HCT116 (cell line): ENCODE measurements at regions not wholly inside any gene's neighbourhood (a gene's known extent, or its start where the extent isn't known, plus 50 kb on each side); places are given as distances from the start of the nearest gene placed in this dataset.

ENCODE experiments used
- ATAC-seq: fragments of 200-7000 bp; cut with Tn5 transposase; 2 replicates; pipeline ENCODE4 v1.9.1; 2020; ENCODE audit warnings: mild to moderate bottlenecking, moderate library complexity
- BruUV-seq: library from RNA; stranded (reverse); fragments of 400-500 nt; replicated peaks from 2 replicates; lab custom pipeline; 2021; lab: Mats Ljungman, UMichigan
- CTCF ChIA-PET: fragments of 300-600 bp; sonication (Branson Sonifier 250); formaldehyde crosslinking; loops from one replicate; lab custom pipeline; 2021; ENCODE audit warnings: antibody characterized with exemption; lab: Charles Lee
- POLR2A ChIA-PET: fragments of 300-600, 350-600 bp; sonication (Branson Sonifier 250); formaldehyde crosslinking; loops from one replicate; lab custom pipeline; 2021; ENCODE audit warnings: antibody characterized with exemption; lab: Charles Lee
- RAD21 ChIA-PET, 2 experiments: fragments of 300-600 bp; sonication (Branson Sonifier 250); formaldehyde crosslinking; loops; one replicate each; lab custom pipeline; 2023; ENCODE audit warnings: low total read pairs in 2 of 2; ENCODE audit not compliant: uncharacterized antibody in 2 of 2, unreplicated experiment in 2 of 2, low non-redundant PET in 1 of 2; lab: Charles Lee
- DNase-seq: peaks from one replicate; pipeline ENCODE4 v3.0.0-alpha.2; 2010; ENCODE audit warnings: low read depth, low spot score
- H2AFZ ChIP-seq: fragments of 200-600 bp; shearing (Covaris generic), sonication (generic); 2 replicates; pipeline ENCODE4 v1.6.1; 2017; ENCODE audit warnings: low read depth, mixed run types, mixed read lengths, antibody characterized with exemption, low read length; ENCODE audit not compliant: poor library complexity, severe bottlenecking
- H3K27ac ChIP-seq: 2 replicates; pipeline ENCODE4 v1.5.1; 2012; ENCODE audit warnings: low read depth, low read length
- H3K27me3 ChIP-seq: fragments of 200-600 bp; sonication (generic); 2 replicates; pipeline ENCODE4 v1.6.1; 2016; ENCODE audit warnings: mixed run types, low read length, mixed read lengths; ENCODE audit not compliant: insufficient read depth
- H3K36me3 ChIP-seq, 2 experiments: fragments of 200-500 bp in 1 of 2; fragments of 200-600 bp in 1 of 2; sonication (Bioruptor generic) in 1 of 2; sonication (generic) in 1 of 2; 2 replicates each; pipeline versions ENCODE4 v1.5.1 to v1.6.1; 2014 to 2016; ENCODE audit warnings: low read length in 2 of 2, inconsistent platforms in 1 of 2, mixed read lengths in 1 of 2, mixed run types in 1 of 2; ENCODE audit not compliant: insufficient read depth in 2 of 2, control insufficient read depth in 1 of 2
- H3K4me1 ChIP-seq, 2 experiments: fragments of 200-600 bp in 1 of 2; sonication (generic) in 1 of 2; 2 replicates each; pipeline versions ENCODE4 v1.5.1 to v1.6.1; 2012 to 2017; ENCODE audit warnings: low read length in 2 of 2, inconsistent platforms in 1 of 2, mild to moderate bottlenecking in 1 of 2, mixed read lengths in 1 of 2, mixed run types in 1 of 2, moderate library complexity in 1 of 2; ENCODE audit not compliant: insufficient read depth in 2 of 2, control insufficient read depth in 1 of 2
- H3K4me2 ChIP-seq: fragments of 200-600 bp; sonication (generic); 2 replicates; pipeline ENCODE4 v1.6.1; 2017; ENCODE audit warnings: mixed run types, low read length, mixed read lengths
- H3K4me3 ChIP-seq, 2 experiments: fragments of 200-600 bp in 1 of 2; sonication (generic) in 1 of 2; replicated peaks in 1 of 2; 2 replicates each; pipeline ENCODE4 v1.5.1; 2011 to 2016; ENCODE audit warnings: low read length in 2 of 2, control low read depth in 1 of 2, low read depth in 1 of 2, mild to moderate bottlenecking in 1 of 2, mixed read lengths in 1 of 2, mixed run types in 1 of 2
- H3K79me2 ChIP-seq: fragments of 200-600 bp; sonication (generic); 2 replicates; pipeline ENCODE4 v1.6.1; 2017; ENCODE audit warnings: mild to moderate bottlenecking, mixed run types, low read length, moderate library complexity, mixed read lengths; ENCODE audit not compliant: insufficient read depth
- H3K9ac ChIP-seq: fragments of 200-600 bp; sonication (generic); 2 replicates; pipeline ENCODE4 v1.6.1; 2016; ENCODE audit warnings: low read length, mixed read lengths
- H3K9me2 ChIP-seq: fragments of 200-600 bp; sonication (generic), shearing (Covaris generic); 2 replicates; pipeline ENCODE4 v1.6.1; 2017; ENCODE audit warnings: mixed run types, mild to moderate bottlenecking, moderate library complexity; ENCODE audit not compliant: insufficient read depth
- H3K9me3 ChIP-seq, 2 experiments: fragments of 200-500 bp in 1 of 2; fragments of 200-600 bp in 1 of 2; sonication (Bioruptor generic) in 1 of 2; sonication (generic) in 1 of 2; 2 replicates each; pipeline ENCODE4 v1.6.1; 2014 to 2017; ENCODE audit warnings: low read length in 2 of 2, mixed read lengths in 2 of 2, inconsistent platforms in 1 of 2, low read depth in 1 of 2, mild to moderate bottlenecking in 1 of 2, mixed run types in 1 of 2, moderate library complexity in 1 of 2; ENCODE audit not compliant: control insufficient read depth in 1 of 2, insufficient read depth in 1 of 2
- H4K20me1 ChIP-seq: fragments of 200-600 bp; sonication (generic), shearing (Covaris generic); 2 replicates; pipeline ENCODE4 v1.6.1; 2017; ENCODE audit warnings: mixed run types, mild to moderate bottlenecking, moderate library complexity; ENCODE audit not compliant: insufficient read depth
- CBX3 ChIP-seq: IDR thresholded peaks from 2 replicates; pipeline ENCODE4 v1.6.1; 2012; ENCODE audit warnings: low read depth
- CEBPB ChIP-seq: IDR thresholded peaks from 2 replicates; pipeline ENCODE4 v1.6.1; 2012; ENCODE audit warnings: low read depth
- EGR1 ChIP-seq: IDR thresholded peaks from 2 replicates; pipeline ENCODE4 v1.6.1; 2012; ENCODE audit warnings: low read depth
- ELF1 ChIP-seq: IDR thresholded peaks from 2 replicates; pipeline ENCODE4 v1.6.1; 2012; ENCODE audit warnings: low read depth, borderline replicate concordance
- EZH2phosphoT487 ChIP-seq: fragments of 200-600 bp; IDR thresholded peaks from 2 replicates; pipeline ENCODE4 v1.6.1; 2018; ENCODE audit warnings: antibody characterized with exemption, borderline replicate concordance
- FOSL1 ChIP-seq: IDR thresholded peaks from 2 replicates; pipeline ENCODE4 v1.6.1; 2012; ENCODE audit warnings: low read depth
- JUND ChIP-seq: IDR thresholded peaks from 2 replicates; pipeline ENCODE4 v1.6.1; 2012
- POLR2AphosphoS5 ChIP-seq: IDR thresholded peaks from 2 replicates; pipeline ENCODE4 v1.6.1; 2011; ENCODE audit warnings: mild to moderate bottlenecking, low read depth, low read length, moderate library complexity
- SIN3A ChIP-seq: IDR thresholded peaks from 2 replicates; pipeline ENCODE4 v1.6.1; 2012; ENCODE audit warnings: low read depth
- SP1 ChIP-seq: IDR thresholded peaks from 2 replicates; pipeline ENCODE4 v1.6.1; 2012; ENCODE audit warnings: low read depth
- SRF ChIP-seq: IDR thresholded peaks from 2 replicates; pipeline ENCODE4 v1.6.1; 2012; ENCODE audit warnings: low read depth
- TCF7L2 ChIP-seq: IDR thresholded peaks from 2 replicates; pipeline ENCODE4 v1.7.0; 2011; ENCODE audit warnings: borderline replicate concordance, inconsistent platforms; ENCODE audit not compliant: insufficient read depth, insufficient read length; ENCODE audit errors: extremely low read depth
- YY1 ChIP-seq: IDR thresholded peaks from 2 replicates; pipeline ENCODE4 v1.6.1; 2011; ENCODE audit warnings: low read length, low read depth, moderate library complexity, mild to moderate bottlenecking; ENCODE audit not compliant: insufficient replicate concordance; ENCODE audit errors: extremely low read depth
- ZFX ChIP-seq: fragments of 450-650 bp; IDR thresholded peaks from 2 replicates; pipeline ENCODE4 v1.6.1; 2017
- ZNF274 ChIP-seq: fragments of 200-500 bp; sonication (Bioruptor generic); IDR thresholded peaks from 2 replicates; pipeline ENCODE4 v1.6.1; 2014; ENCODE audit warnings: mild to moderate bottlenecking, low read depth, low read length, inconsistent platforms
- intact Hi-C: fragments of 100-400 bp; cut with micrococcal nuclease; formaldehyde crosslinking; loops from 2 replicates; pipeline ENCODE4 v1.10.0; 2022
- TF ChIP-seq, protein P1 (sequence below): IDR thresholded peaks from 2 replicates; pipeline ENCODE4 v1.6.1; 2012
- TF ChIP-seq, protein P2 (sequence below): IDR thresholded peaks from 2 replicates; pipeline ENCODE4 v1.6.1; 2011; ENCODE audit warnings: mild to moderate bottlenecking, low read length, moderate library complexity; ENCODE audit not compliant: insufficient replicate concordance; ENCODE audit errors: extremely low read depth
- TF ChIP-seq, protein P3 (sequence below): IDR thresholded peaks from 2 replicates; pipeline ENCODE4 v1.6.1; 2012

DNA sequence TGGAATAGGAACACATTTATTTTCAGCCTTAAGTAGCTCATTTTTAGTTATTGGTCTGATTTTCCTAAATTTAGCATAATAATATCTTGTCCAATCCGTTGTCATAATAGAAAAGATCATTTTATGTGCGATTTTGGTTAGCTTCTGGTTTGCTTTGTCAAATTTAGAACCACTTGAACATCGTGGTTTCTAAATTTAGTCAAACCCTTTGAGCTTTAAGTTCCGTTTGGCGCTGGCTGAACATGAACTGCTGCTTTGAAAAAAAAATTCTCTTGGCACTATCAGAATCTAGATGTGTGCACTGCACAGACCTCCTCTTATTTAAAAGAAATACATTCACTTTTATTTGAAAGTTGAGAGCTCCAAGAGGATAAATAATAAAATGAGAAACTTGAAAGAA, 370.6 kb downstream of the PTPRC start:
- no peak overlapping the region for H2AFZ ChIP-seq
- no peaks in the 10 kb centered on the region for H4K20me1 ChIP-seq
- H3K9me3 ChIP-seq, result no peaks in the 10 kb centered on the region
- TF ChIP-seq SRF, result no peak
- TF ChIP-seq ELF1, result no peak
- no peak for TF ChIP-seq TCF7L2
- TF ChIP-seq JUND, result no peak
- no peak for TF ChIP-seq EZH2phosphoT487
- no peak for TF ChIP-seq YY1
- TF ChIP-seq, protein P1, sequence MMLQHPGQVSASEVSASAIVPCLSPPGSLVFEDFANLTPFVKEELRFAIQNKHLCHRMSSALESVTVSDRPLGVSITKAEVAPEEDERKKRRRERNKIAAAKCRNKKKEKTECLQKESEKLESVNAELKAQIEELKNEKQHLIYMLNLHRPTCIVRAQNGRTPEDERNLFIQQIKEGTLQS, result no peak
- no peak for TF ChIP-seq CBX3
- no peak for TF ChIP-seq CEBPB
- no peak for TF ChIP-seq SIN3A
- TF ChIP-seq SP1, result no peak
- no peak for TF ChIP-seq ZNF274
- no peak overlapping the region for H3K4me2 ChIP-seq
- no peaks in the 10 kb centered on the region for H3K9me2 ChIP-seq
- no peaks in the 10 kb centered on the region for H3K4me1 ChIP-seq
- H3K27ac ChIP-seq, result no peak overlapping the region
- H3K36me3 ChIP-seq, result no peaks in the 10 kb centered on the region
- RAD21 ChIA-PET, result no interaction called here
- no peak for ATAC-seq
- no peak overlapping the region for H3K9ac ChIP-seq
- POLR2A ChIA-PET, result no interaction called here
- CTCF ChIA-PET, result no interaction called here
- intact Hi-C loops, result no loop called here
- no TSS peak for BruUV-seq
- no peak overlapping the region for H3K4me3 ChIP-seq
- DNase-seq, result no peak
- no peaks in the 10 kb centered on the region for H3K79me2 ChIP-seq
- H3K27me3 ChIP-seq, result no peaks in the 10 kb centered on the region

DNA sequence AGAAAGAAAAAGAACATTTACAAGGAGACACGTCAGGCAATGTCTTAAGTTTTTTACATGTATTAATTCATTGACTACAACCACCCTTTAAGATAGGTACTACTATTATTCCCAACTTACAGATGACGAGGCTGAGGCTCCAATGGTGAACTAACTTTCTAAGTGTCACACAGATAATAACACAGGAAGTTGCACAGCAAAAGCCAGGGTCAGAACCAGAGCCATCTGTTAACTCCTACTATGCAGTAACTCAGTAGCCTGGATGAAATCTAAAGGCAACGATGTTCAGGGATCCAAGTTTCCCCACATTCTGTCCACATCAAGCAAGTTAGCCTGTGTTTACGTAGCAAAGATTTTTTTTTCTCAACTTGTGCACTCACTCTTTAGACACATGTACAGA, 371.7 kb downstream of the PTPRC start:
- H3K9ac ChIP-seq, result no peak overlapping the region
- no peak overlapping the region for H3K27ac ChIP-seq
- ChIA-PET POLR2A (no interaction called here), CTCF (no interaction called here), RAD21 (no interaction called here)
- H3K36me3 ChIP-seq, result no peaks in the 10 kb centered on the region
- no peaks in the 10 kb centered on the region for H3K4me1 ChIP-seq
- no peaks in the 10 kb centered on the region for H3K9me3 ChIP-seq
- H3K9me2 ChIP-seq, result no peaks in the 10 kb centered on the region
- intact Hi-C loops, result no loop called here
- H3K4me2 ChIP-seq, result no peak overlapping the region
- no peaks in the 10 kb centered on the region for H3K79me2 ChIP-seq
- H3K27me3 ChIP-seq, result no peaks in the 10 kb centered on the region
- DNase-seq (no peak), ATAC-seq (no peak)
- no peak overlapping the region for H3K4me3 ChIP-seq
- no peaks in the 10 kb centered on the region for H4K20me1 ChIP-seq
- peak overlapping the region; percentile 13 for H2AFZ ChIP-seq
- BruUV-seq, result no TSS peak
- TF ChIP-seq ZNF274 (no peak), FOSL1 (no peak), TCF7L2 (no peak), YY1 (no peak), EGR1 (no peak), ELF1 (no peak), POLR2AphosphoS5 (no peak), SRF (no peak), ZFX (no peak), CEBPB (no peak)
- TF ChIP-seq, protein P2, sequence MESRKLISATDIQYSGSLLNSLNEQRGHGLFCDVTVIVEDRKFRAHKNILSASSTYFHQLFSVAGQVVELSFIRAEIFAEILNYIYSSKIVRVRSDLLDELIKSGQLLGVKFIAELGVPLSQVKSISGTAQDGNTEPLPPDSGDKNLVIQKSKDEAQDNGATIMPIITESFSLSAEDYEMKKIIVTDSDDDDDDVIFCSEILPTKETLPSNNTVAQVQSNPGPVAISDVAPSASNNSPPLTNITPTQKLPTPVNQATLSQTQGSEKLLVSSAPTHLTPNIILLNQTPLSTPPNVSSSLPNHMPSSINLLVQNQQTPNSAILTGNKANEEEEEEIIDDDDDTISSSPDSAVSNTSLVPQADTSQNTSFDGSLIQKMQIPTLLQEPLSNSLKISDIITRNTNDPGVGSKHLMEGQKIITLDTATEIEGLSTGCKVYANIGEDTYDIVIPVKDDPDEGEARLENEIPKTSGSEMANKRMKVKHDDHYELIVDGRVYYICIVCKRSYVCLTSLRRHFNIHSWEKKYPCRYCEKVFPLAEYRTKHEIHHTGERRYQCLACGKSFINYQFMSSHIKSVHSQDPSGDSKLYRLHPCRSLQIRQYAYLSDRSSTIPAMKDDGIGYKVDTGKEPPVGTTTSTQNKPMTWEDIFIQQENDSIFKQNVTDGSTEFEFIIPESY, result no peak
- TF ChIP-seq, protein P3, sequence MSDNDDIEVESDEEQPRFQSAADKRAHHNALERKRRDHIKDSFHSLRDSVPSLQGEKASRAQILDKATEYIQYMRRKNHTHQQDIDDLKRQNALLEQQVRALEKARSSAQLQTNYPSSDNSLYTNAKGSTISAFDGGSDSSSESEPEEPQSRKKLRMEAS, result no peak
